SK-N-SH treated with all-trans-retinoic acid at 6 μM for 48 hours (cell line): ENCODE measurements at regions not wholly inside any gene's neighbourhood (a gene's known extent, or its start where the extent isn't known, plus 50 kb on each side); places are given as distances from the start of the nearest gene placed in this dataset.

ENCODE experiments used
- ARNTL ChIP-seq: fragments of 450-650 bp; formaldehyde crosslinking; IDR thresholded peaks from 2 replicates; pipeline ENCODE4 v1.5.0; 2020; ENCODE audit warnings: low read depth, mild to moderate bottlenecking, moderate library complexity, borderline replicate concordance
- ESRRG ChIP-seq: fragments of 250-450 bp; sonication (Bioruptor Pico); IDR thresholded peaks from 2 replicates; pipeline ENCODE4 v1.6.1; 2021; ENCODE audit warnings: mild to moderate bottlenecking
- OSR1 ChIP-seq: fragments of 250-450 bp; sonication (Bioruptor Pico); IDR thresholded peaks from 2 replicates; pipeline ENCODE4 v1.8.0; 2022; ENCODE audit warnings: moderate library complexity, mild to moderate bottlenecking, inconsistent platforms
- TCF4 ChIP-seq: fragments of 250-450 bp; sonication (Bioruptor Pico); IDR thresholded peaks from 2 replicates; pipeline ENCODE4 v1.8.0; 2021; ENCODE audit warnings: mild to moderate bottlenecking, moderate library complexity, borderline replicate concordance
- TOX ChIP-seq: fragments of 250-450 bp; sonication (Bioruptor Pico); IDR thresholded peaks from 2 replicates; pipeline ENCODE4 v1.8.0; 2021; ENCODE audit warnings: mild to moderate bottlenecking, moderate library complexity, borderline replicate concordance
- ZC3H10 ChIP-seq: fragments of 250-450 bp; sonication (Bioruptor Pico); IDR thresholded peaks from 2 replicates; pipeline ENCODE4 v1.5.1; 2021; ENCODE audit warnings: mild to moderate bottlenecking, moderate library complexity
- ZFP30 ChIP-seq: fragments of 450-650 bp; formaldehyde crosslinking; IDR thresholded peaks from 2 replicates; pipeline ENCODE4 v1.5.0; 2022; ENCODE audit warnings: mild to moderate bottlenecking, moderate library complexity
- ZNF565 ChIP-seq: fragments of 450-650 bp; formaldehyde crosslinking; conservative IDR thresholded peaks from 2 replicates; pipeline ENCODE4 v1.5.0; 2020; ENCODE audit warnings: low read depth, mild to moderate bottlenecking, moderate library complexity
- TF ChIP-seq, protein P1 (sequence below): fragments of 250-450 bp; sonication (Bioruptor Pico); IDR thresholded peaks from 2 replicates; pipeline ENCODE4 v1.8.0; 2021; ENCODE audit warnings: low read depth, mild to moderate bottlenecking, moderate library complexity, borderline replicate concordance
- TF ChIP-seq, protein P2 (sequence below): fragments of 250-450 bp; sonication (Bioruptor Pico); IDR thresholded peaks from 2 replicates; pipeline ENCODE4 v1.5.1; 2020; ENCODE audit warnings: low read depth, mild to moderate bottlenecking, moderate library complexity
- TF ChIP-seq, protein P3 (sequence below): fragments of 250-450 bp; sonication (Bioruptor Pico); IDR thresholded peaks from 2 replicates; pipeline ENCODE4 v1.8.0; 2020; ENCODE audit warnings: mild to moderate bottlenecking, moderate library complexity, borderline replicate concordance

DNA sequence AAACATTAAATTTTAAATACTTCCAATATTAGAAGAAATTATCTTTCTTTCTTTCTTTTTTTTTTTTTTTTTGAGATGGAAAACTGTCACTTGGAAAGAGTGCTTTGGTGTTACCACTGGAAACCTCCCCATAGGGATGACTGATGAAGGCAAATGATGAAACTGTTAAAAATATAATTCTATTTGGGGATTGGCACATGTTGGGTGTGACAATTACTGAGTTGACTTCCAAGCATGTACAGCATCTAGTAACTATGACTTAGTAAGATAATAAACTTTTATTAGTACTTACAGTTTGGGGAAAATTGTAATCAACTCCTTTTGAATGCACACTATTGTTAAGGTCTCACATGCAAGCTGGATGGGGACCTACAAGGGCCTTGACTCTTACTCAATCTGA lies 592.5 kb downstream of the KCTD12 start:
- TF ChIP-seq TCF4 (CRISPR knock-in tag): no peak
- TF ChIP-seq, protein P1, sequence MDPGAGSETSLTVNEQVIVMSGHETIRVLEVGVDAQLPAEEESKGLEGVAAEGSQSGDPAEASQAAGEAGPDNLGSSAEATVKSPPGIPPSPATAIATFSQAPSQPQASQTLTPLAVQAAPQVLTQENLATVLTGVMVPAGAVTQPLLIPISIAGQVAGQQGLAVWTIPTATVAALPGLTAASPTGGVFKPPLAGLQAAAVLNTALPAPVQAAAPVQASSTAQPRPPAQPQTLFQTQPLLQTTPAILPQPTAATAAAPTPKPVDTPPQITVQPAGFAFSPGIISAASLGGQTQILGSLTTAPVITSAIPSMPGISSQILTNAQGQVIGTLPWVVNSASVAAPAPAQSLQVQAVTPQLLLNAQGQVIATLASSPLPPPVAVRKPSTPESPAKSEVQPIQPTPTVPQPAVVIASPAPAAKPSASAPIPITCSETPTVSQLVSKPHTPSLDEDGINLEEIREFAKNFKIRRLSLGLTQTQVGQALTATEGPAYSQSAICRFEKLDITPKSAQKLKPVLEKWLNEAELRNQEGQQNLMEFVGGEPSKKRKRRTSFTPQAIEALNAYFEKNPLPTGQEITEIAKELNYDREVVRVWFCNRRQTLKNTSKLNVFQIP (CRISPR knock-in tag): no peak
- no peak for TF ChIP-seq ARNTL (CRISPR knock-in tag)
- TF ChIP-seq, protein P2, sequence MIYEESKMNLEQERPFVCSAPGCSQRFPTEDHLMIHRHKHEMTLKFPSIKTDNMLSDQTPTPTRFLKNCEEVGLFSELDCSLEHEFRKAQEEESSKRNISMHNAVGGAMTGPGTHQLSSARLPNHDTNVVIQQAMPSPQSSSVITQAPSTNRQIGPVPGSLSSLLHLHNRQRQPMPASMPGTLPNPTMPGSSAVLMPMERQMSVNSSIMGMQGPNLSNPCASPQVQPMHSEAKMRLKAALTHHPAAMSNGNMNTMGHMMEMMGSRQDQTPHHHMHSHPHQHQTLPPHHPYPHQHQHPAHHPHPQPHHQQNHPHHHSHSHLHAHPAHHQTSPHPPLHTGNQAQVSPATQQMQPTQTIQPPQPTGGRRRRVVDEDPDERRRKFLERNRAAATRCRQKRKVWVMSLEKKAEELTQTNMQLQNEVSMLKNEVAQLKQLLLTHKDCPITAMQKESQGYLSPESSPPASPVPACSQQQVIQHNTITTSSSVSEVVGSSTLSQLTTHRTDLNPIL (CRISPR knock-in tag): no peak
- no peak for TF ChIP-seq ESRRG (CRISPR knock-in tag)
- no peak for TF ChIP-seq ZFP30
- TF ChIP-seq ZNF565 (CRISPR knock-in tag): no peak
- no peak for TF ChIP-seq ZC3H10 (CRISPR knock-in tag)
- no peak for TF ChIP-seq OSR1 (CRISPR knock-in tag)
- TF ChIP-seq, protein P3, sequence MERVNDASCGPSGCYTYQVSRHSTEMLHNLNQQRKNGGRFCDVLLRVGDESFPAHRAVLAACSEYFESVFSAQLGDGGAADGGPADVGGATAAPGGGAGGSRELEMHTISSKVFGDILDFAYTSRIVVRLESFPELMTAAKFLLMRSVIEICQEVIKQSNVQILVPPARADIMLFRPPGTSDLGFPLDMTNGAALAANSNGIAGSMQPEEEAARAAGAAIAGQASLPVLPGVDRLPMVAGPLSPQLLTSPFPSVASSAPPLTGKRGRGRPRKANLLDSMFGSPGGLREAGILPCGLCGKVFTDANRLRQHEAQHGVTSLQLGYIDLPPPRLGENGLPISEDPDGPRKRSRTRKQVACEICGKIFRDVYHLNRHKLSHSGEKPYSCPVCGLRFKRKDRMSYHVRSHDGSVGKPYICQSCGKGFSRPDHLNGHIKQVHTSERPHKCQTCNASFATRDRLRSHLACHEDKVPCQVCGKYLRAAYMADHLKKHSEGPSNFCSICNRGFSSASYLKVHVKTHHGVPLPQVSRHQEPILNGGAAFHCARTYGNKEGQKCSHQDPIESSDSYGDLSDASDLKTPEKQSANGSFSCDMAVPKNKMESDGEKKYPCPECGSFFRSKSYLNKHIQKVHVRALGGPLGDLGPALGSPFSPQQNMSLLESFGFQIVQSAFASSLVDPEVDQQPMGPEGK (CRISPR knock-in tag): no peak
- no peak for TF ChIP-seq TOX (CRISPR knock-in tag)
